ENCODE measurements at regions not wholly inside any gene's neighbourhood (a gene's known extent, or its start where the extent isn't known, plus 50 kb on each side); places are given as distances from the start of the nearest gene placed in this dataset.

DNA sequence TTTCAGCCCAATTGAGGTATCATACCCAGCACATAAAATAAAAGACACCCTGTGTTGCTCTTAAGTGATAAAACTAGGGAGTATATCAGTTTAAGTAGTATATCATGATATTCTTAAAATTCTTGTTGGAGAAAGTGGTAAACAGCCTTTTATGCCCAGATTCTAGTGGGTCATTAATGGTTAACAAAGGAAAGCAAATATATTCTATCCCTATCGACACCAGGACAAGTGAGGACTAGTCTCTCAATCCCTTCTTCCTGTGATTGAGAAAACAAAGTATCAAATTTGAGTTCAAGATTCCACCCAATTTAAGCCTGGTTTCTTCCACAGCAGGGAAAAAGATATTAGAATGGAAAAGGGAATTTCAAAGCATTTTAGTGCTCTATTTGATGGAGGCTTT, 142.4 kb upstream of the IL12A start:
- Histone ChIP-seq H3K36me3 (ENCODE audit: control insufficient read depth, insufficient read depth, low read length) (no peaks in the 10 kb centered on the region), H3K4me3 (ENCODE audit: low read depth, low read length) (no peak overlapping the region), H3K27me3 (ENCODE audit: control insufficient read depth, insufficient read depth, low read length) (no peaks in the 10 kb centered on the region)
- TF ChIP-seq, protein P1, sequence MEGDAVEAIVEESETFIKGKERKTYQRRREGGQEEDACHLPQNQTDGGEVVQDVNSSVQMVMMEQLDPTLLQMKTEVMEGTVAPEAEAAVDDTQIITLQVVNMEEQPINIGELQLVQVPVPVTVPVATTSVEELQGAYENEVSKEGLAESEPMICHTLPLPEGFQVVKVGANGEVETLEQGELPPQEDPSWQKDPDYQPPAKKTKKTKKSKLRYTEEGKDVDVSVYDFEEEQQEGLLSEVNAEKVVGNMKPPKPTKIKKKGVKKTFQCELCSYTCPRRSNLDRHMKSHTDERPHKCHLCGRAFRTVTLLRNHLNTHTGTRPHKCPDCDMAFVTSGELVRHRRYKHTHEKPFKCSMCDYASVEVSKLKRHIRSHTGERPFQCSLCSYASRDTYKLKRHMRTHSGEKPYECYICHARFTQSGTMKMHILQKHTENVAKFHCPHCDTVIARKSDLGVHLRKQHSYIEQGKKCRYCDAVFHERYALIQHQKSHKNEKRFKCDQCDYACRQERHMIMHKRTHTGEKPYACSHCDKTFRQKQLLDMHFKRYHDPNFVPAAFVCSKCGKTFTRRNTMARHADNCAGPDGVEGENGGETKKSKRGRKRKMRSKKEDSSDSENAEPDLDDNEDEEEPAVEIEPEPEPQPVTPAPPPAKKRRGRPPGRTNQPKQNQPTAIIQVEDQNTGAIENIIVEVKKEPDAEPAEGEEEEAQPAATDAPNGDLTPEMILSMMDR (IDR thresholded peaks at IDR 0.05; ENCODE audit: insufficient read depth, low read length, poor library complexity, severe bottlenecking) = no peak
- no peak for DNase-seq (ENCODE audit: low read depth)

DNA sequence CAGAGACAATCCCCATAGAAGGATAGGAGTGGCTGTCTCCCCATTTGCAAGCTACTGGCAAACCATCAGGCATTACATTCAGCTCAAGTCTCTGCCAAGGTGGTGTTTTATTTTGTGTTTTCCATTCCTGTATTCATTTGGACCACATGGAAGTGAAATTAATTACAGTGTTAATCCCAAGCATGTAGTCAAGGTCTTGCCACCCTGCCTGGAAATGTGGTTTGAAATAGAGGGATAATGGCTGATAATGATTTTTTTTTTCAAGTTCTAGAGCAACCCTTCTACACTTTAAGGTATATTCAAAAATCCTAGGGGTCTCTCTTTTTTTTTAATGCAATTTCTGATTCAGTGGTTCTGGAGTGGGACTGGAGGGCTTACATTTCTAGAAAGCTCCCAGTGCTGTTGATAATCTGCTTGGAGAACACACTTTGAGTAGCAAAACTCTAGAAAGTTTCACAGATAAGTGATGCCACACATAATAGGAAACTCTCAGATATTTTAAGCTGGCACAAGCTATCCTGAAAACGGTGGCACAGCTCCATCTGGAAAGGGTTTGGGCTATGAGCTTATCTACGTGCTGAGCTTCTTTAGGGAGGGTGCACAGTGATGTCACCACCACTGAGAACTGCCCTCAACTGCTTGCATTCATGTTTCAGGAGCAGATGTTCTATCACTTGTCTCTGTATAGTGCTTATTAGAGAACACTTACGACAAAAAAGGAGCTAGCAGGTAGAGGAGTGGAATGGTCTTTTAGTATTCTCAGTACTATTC, 140.1 kb upstream of the IL12A start:
- DNase-seq (ENCODE audit: low read depth) = no peak
- H3K4me3 ChIP-seq (ENCODE audit: low read depth, low read length) = no peak overlapping the region
- TF ChIP-seq, protein P1 (IDR thresholded peaks at IDR 0.05; ENCODE audit: insufficient read depth, low read length, poor library complexity, severe bottlenecking) = no peak

DNA sequence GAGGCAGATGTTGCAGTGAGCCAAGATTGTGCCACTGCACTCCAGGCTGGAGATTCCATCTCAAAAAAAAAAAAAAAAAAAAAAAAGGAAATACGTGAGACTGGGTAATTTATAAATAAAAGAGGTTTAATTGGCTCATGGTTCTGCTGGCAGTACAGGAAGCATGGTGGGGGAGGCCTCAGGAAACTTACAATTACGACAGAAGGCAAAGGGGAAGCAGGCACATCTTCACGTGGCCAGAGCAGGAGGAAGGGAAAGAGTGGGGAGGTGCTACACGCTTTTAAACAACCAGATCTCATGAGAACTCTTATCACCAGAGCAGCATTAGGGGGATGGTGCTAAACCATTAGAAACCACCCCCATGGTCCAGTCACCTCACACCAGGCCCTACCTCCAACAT, 138.2 kb upstream of the IL12A start:
- H3K36me3 ChIP-seq (ENCODE audit: control insufficient read depth, insufficient read depth, low read length) = no peaks in the 10 kb centered on the region
- no peak for DNase-seq (ENCODE audit: low read depth)
- no peak overlapping the region for H3K4me3 ChIP-seq (ENCODE audit: low read depth, low read length)
- H3K27me3 ChIP-seq (ENCODE audit: control insufficient read depth, insufficient read depth, low read length) = no peaks in the 10 kb centered on the region
- TF ChIP-seq, protein P1 (IDR thresholded peaks at IDR 0.05; ENCODE audit: insufficient read depth, low read length, poor library complexity, severe bottlenecking) = no peak

More for the DNA sequence above, 140.1 kb upstream of the IL12A start:
- Histone ChIP-seq H3K27me3 (ENCODE audit: control insufficient read depth, insufficient read depth, low read length) (no peaks in the 10 kb centered on the region), H3K36me3 (ENCODE audit: control insufficient read depth, insufficient read depth, low read length) (no peaks in the 10 kb centered on the region)

DNA sequence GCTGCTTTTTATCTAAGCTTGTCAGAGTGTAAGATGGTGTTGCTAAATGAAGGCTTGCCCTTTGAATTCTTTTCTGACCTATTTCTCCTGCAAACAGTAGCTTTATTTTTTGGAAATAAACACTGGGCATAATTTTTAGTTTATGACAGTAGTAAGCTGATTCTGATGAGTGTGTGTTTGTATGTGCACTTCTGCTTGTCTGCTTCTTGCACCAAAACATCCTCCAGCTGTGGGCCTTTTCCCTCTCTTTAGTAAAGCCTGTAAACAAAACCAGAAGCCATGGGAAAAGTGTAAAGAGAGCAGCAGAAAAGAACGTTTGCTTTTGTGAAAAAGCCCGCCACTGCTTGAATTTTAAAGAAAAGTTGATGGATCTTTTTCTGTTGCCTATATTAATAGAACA, 136.4 kb upstream of the IL12A start:
- no peak overlapping the region for H3K4me3 ChIP-seq (ENCODE audit: low read depth, low read length)
- no peaks in the 10 kb centered on the region for H3K36me3 ChIP-seq (ENCODE audit: control insufficient read depth, insufficient read depth, low read length)
- no peak for DNase-seq (ENCODE audit: low read depth)
- TF ChIP-seq, protein P1 (IDR thresholded peaks at IDR 0.05; ENCODE audit: insufficient read depth, low read length, poor library complexity, severe bottlenecking) = no peak
- no peaks in the 10 kb centered on the region for H3K27me3 ChIP-seq (ENCODE audit: control insufficient read depth, insufficient read depth, low read length)

DNA sequence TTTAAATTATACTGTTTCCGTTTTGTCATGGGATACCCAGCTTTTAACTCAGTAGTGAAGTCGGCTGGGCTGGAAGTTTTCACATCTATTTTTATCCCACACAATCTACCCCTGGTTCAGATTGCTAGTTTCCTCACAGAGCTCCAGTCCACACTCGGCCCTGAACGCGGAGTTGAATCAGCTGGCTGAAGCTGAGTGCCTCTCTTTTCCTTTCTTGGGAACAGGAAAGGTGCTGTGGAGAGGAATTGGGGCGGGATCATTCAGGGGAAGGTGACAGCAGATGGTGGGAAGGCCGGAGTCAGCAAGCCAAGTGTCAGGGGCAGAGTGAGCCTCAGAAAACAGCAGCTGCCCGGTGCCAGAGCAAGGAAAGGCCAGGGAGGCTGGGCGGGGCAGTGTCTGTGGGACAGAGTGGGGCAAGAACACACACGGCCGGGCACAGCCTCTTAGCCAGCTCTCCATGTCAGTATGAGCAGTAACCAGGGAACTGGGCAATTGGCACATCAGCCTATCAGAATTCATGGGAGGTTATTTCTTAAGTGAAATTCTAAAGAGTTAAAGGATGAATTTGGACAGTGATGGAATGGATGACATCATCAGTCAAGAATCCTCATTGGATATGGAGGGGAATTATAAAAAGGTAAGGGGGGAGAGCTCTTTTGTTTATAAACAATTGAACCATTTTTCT, 135.7 kb upstream of the IL12A start:
- no peaks in the 10 kb centered on the region for H3K36me3 ChIP-seq (ENCODE audit: control insufficient read depth, insufficient read depth, low read length)
- TF ChIP-seq, protein P1 (IDR thresholded peaks at IDR 0.05; ENCODE audit: insufficient read depth, low read length, poor library complexity, severe bottlenecking) = no peak
- DNase-seq (ENCODE audit: low read depth) = no peak
- no peak overlapping the region for H3K4me3 ChIP-seq (ENCODE audit: low read depth, low read length)
- H3K27me3 ChIP-seq (ENCODE audit: control insufficient read depth, insufficient read depth, low read length) = no peaks in the 10 kb centered on the region
